ENCODE measurements at regions not wholly inside any gene's neighbourhood (a gene's known extent, or its start where the extent isn't known, plus 50 kb on each side); places are given as distances from the start of the nearest gene placed in this dataset.
A peak's percentile ranks its signal among the peaks of the same experiment; 100 is the strongest.

GRCh38 chr13:53206455-53206854, 177.8 kb downstream of the OLFM4 start:
- DNase-seq (ENCODE audit: low read depth) = no peak
- peaks cover 9% of the 10 kb centered on the region for H3K27me3 ChIP-seq (ENCODE audit: control insufficient read depth, insufficient read depth, low read length)
- peak; percentile 54 for TF ChIP-seq CTCF (IDR thresholded peaks at IDR 0.05; ENCODE audit: insufficient read depth, low read length, poor library complexity, severe bottlenecking)
- H3K36me3 ChIP-seq (ENCODE audit: control insufficient read depth, insufficient read depth, low read length) = no peaks in the 10 kb centered on the region
- no peak overlapping the region for H3K4me3 ChIP-seq (ENCODE audit: low read depth, low read length)

- no peaks in the 10 kb centered on the region for H3K36me3 ChIP-seq (ENCODE audit: control insufficient read depth, insufficient read depth, low read length)
- TF ChIP-seq CTCF (IDR thresholded peaks at IDR 0.05; ENCODE audit: insufficient read depth, low read length, poor library complexity, severe bottlenecking) = no peak
- H3K27me3 ChIP-seq (ENCODE audit: control insufficient read depth, insufficient read depth, low read length) = no peaks in the 10 kb centered on the region
- DNase-seq (ENCODE audit: low read depth) = no peak
- no peak overlapping the region for H3K4me3 ChIP-seq (ENCODE audit: low read depth, low read length)
Measured at GRCh38 chr13:53207556-53207955, 178.9 kb downstream of the OLFM4 start.

- Histone ChIP-seq H3K36me3 (ENCODE audit: control insufficient read depth, insufficient read depth, low read length) (no peaks in the 10 kb centered on the region), H3K4me3 (ENCODE audit: low read depth, low read length) (no peak overlapping the region), H3K27me3 (ENCODE audit: control insufficient read depth, insufficient read depth, low read length) (no peaks in the 10 kb centered on the region)
- no peak for TF ChIP-seq CTCF (IDR thresholded peaks at IDR 0.05; ENCODE audit: insufficient read depth, low read length, poor library complexity, severe bottlenecking)
- no peak for DNase-seq (ENCODE audit: low read depth)
Measured at GRCh38 chr13:53214433-53214832, 185.8 kb downstream of the OLFM4 start.

GRCh38 chr13:53215563-53215962, 186.9 kb downstream of the OLFM4 start:
- H3K27me3 ChIP-seq (ENCODE audit: control insufficient read depth, insufficient read depth, low read length) = no peaks in the 10 kb centered on the region
- no peak for DNase-seq (ENCODE audit: low read depth)
- no peak for TF ChIP-seq CTCF (IDR thresholded peaks at IDR 0.05; ENCODE audit: insufficient read depth, low read length, poor library complexity, severe bottlenecking)
- no peak overlapping the region for H3K4me3 ChIP-seq (ENCODE audit: low read depth, low read length)
- no peaks in the 10 kb centered on the region for H3K36me3 ChIP-seq (ENCODE audit: control insufficient read depth, insufficient read depth, low read length)

GRCh38 chr13:53216773-53217172, 188.2 kb downstream of the OLFM4 start:
- TF ChIP-seq CTCF (IDR thresholded peaks at IDR 0.05; ENCODE audit: insufficient read depth, low read length, poor library complexity, severe bottlenecking) = no peak
- Histone ChIP-seq H3K27me3 (ENCODE audit: control insufficient read depth, insufficient read depth, low read length) (no peaks in the 10 kb centered on the region), H3K36me3 (ENCODE audit: control insufficient read depth, insufficient read depth, low read length) (no peaks in the 10 kb centered on the region), H3K4me3 (ENCODE audit: low read depth, low read length) (no peak overlapping the region)
- no peak for DNase-seq (ENCODE audit: low read depth)

- Histone ChIP-seq H3K36me3 (ENCODE audit: control insufficient read depth, insufficient read depth, low read length) (no peaks in the 10 kb centered on the region), H3K27me3 (ENCODE audit: control insufficient read depth, insufficient read depth, low read length) (no peaks in the 10 kb centered on the region), H3K4me3 (ENCODE audit: low read depth, low read length) (no peak overlapping the region)
- TF ChIP-seq CTCF (IDR thresholded peaks at IDR 0.05; ENCODE audit: insufficient read depth, low read length, poor library complexity, severe bottlenecking) = no peak
- DNase-seq (ENCODE audit: low read depth) = no peak
Measured at GRCh38 chr13:53217194-53217593, 188.6 kb downstream of the OLFM4 start.
